RWPE1 (cell line): ENCODE measurements at regions not wholly inside any gene's neighbourhood (a gene's known extent, or its start where the extent isn't known, plus 50 kb on each side); places are given as distances from the start of the nearest gene placed in this dataset.

Source experiments
- CTCF ChIA-PET: fragments of 350-600 bp; sonication (Branson Sonifier 250); formaldehyde crosslinking; extraction: SDS; loops from one replicate; lab custom pipeline; 2021; lab: Yijun Ruan, JAX
- POLR2A ChIA-PET: fragments of 400-600 bp; formaldehyde crosslinking; extraction: SDS; loops from one replicate; lab custom pipeline; 2020; ENCODE audit warnings: antibody characterized with exemption; ENCODE audit not compliant: low non-redundant PET; lab: Yijun Ruan, JAX
- DNase-seq: peaks from one replicate; pipeline ENCODE4 v3.0.0; 2012; ENCODE audit warnings: low spot score
- H3K27ac ChIP-seq: fragments of 450-650 bp; 2 replicates; pipeline ENCODE4 v1.5.1; 2017
- TF ChIP-seq, protein P1 (sequence below): fragments of 450-650 bp; conservative IDR thresholded peaks from 2 replicates; pipeline ENCODE4 v1.5.1; 2017; ENCODE audit warnings: low read depth, mild to moderate bottlenecking

DNA sequence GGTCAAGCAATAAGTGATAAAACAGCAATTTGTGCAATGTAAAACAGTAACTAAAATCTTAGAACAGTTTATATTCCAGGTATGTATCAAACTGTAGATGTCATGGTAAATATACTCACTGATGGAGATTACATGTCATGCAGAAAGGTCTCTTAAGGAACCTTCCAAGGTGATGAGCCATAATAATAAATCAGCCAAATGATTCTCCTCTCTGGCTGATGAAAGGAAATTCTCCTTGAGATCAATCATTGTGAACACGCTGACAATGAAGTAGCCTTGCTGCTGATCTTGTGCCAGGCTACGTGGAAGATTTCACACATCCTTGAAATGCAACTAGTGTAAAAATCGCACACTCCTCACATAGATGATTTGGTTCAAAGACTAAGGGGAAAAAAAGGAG, 392.5 kb upstream of the CDH7 start:
- no peak for DNase-seq
- H3K27ac ChIP-seq, result no peak overlapping the region
- TF ChIP-seq, protein P1, sequence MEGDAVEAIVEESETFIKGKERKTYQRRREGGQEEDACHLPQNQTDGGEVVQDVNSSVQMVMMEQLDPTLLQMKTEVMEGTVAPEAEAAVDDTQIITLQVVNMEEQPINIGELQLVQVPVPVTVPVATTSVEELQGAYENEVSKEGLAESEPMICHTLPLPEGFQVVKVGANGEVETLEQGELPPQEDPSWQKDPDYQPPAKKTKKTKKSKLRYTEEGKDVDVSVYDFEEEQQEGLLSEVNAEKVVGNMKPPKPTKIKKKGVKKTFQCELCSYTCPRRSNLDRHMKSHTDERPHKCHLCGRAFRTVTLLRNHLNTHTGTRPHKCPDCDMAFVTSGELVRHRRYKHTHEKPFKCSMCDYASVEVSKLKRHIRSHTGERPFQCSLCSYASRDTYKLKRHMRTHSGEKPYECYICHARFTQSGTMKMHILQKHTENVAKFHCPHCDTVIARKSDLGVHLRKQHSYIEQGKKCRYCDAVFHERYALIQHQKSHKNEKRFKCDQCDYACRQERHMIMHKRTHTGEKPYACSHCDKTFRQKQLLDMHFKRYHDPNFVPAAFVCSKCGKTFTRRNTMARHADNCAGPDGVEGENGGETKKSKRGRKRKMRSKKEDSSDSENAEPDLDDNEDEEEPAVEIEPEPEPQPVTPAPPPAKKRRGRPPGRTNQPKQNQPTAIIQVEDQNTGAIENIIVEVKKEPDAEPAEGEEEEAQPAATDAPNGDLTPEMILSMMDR, result no peak
- POLR2A ChIA-PET, result no interaction called here
- CTCF ChIA-PET, result no interaction called here

- ChIA-PET POLR2A (no interaction called here), CTCF (no interaction called here)
- no peak overlapping the region for H3K27ac ChIP-seq
- DNase-seq, result no peak
- TF ChIP-seq, protein P1, result no peak
Observed at GRCh38 chr18:65352186-65352585, 398.6 kb upstream of the CDH7 start.

DNA sequence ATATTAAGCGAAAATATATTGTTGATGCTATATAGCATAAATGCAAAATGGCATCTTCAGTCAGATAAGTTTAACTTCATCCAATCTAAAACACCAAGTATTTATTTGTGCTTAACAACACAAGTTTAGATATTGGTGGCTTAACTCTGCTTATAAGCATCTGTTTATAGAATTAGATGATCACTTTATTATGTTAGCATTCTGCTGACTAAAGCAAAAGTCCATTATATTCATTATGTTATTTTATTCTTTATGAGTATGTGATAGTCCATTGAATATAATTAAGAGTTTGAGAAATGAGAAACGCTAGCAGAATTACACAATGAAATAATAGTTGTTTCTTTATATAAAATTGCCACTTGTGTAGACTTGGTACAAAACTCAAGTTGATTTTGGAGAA, 401.2 kb upstream of the CDH7 start:
- no peak for DNase-seq
- TF ChIP-seq, protein P1, result no peak
- no peak overlapping the region for H3K27ac ChIP-seq
- ChIA-PET POLR2A (no interaction called here), CTCF (no interaction called here)

DNA sequence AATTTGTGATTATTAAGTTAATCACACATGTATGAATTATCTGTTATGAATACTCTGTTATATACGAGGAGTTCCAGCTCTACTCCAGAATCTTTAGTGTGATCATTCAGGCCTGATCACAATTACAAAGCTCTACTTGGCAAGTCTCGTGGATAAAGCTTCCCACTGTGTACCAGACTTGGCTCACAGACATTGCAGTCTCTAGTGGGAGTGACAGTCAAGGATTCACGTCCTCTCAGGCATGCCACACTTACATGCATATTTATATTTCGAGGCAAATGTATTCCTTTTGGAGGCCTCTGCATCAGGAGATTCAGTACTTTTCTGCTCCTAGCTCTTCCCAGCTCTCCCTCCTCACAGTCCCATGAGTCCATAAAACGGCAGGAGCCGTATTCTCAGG, 403.4 kb upstream of the CDH7 start:
- TF ChIP-seq, protein P1, result no peak
- CTCF ChIA-PET, result no interaction called here
- POLR2A ChIA-PET, result no interaction called here
- no peak overlapping the region for H3K27ac ChIP-seq
- no peak for DNase-seq

DNA sequence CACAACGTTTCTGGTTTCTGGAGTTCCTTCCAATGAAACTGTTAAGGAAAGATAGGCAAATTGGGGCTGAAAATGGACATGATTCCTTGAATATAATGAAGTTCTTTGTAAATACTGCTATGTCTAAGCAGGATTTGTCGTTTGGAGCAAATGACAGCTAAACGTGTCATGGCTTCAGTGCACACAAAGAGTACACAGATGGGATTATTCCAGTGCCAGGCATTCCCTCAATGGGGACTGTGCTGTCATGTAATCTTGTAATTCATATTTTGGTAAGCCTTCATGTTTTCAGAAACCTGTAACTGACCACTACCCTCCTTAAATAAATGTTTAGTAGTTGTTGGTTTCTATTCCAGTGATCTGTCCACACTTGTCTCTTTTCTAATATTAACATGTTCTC, 404.7 kb upstream of the CDH7 start:
- DNase-seq, result no peak
- CTCF ChIA-PET, result no interaction called here
- POLR2A ChIA-PET, result no interaction called here
- TF ChIP-seq, protein P1, result no peak
- no peak overlapping the region for H3K27ac ChIP-seq

DNA sequence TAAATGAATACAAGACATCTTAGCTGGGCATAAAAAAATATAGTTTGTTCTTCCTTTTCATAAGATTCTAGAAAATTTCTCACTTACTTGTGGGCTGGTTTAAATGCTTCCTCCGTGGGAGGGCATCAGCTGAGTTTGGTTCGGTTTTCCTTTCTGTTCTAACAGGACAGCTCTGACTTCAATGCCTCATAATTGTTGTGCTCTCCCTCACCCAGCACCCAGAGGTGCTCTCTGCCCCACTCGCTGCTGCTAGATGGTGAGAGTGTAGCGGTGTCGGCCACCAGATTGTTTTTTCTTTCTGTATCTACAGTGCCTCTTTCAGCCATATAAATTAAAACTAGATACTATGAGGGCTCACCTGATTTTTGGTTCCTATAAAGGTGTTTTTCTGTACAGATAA, 407.2 kb upstream of the CDH7 start:
- POLR2A ChIA-PET, result no interaction called here
- DNase-seq, result no peak
- TF ChIP-seq, protein P1, result no peak
- no peak overlapping the region for H3K27ac ChIP-seq
- CTCF ChIA-PET, result no interaction called here

GRCh38 chr18:65336411-65336810, 414.4 kb upstream of the CDH7 start:
- POLR2A ChIA-PET, result no interaction called here
- TF ChIP-seq, protein P1, result no peak
- no peak for DNase-seq
- no peak overlapping the region for H3K27ac ChIP-seq
- CTCF ChIA-PET, result no interaction called here
